GM10266 (cell line): ENCODE measurements at regions not wholly inside any gene's neighbourhood (a gene's known extent, or its start where the extent isn't known, plus 50 kb on each side); places are given as distances from the start of the nearest gene placed in this dataset.

Source experiments
- DNase-seq: peaks from one replicate; pipeline ENCODE4 v3.0.0; 2012; ENCODE audit errors: extremely low spot score
- TF ChIP-seq, protein P1 (sequence below): IDR thresholded peaks from 2 replicates; pipeline ENCODE4 v1.5.1; 2012; ENCODE audit warnings: mild to moderate bottlenecking, low read depth; ENCODE audit not compliant: control insufficient read depth, insufficient read depth; ENCODE audit errors: missing control alignments

DNA sequence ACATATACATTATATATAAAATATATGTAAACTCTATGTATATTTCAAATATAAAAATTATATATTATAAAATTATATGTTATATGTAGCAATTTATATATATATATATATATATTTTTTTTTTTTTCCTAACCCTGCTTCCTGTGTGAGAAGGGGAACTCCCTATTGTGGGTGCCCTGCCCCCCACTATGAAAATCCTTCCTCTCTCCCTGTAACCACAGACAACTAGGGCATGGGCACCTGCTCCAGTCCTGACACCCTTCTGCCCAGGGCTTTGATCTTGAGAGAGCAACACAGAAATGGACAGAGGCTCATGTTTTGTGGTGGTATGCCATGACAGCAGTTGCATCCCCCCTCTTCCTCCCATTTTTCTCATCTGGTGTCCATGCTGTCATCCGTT is 148.7 kb upstream of the IL12B start:
- DNase-seq = no peak
- TF ChIP-seq, protein P1, sequence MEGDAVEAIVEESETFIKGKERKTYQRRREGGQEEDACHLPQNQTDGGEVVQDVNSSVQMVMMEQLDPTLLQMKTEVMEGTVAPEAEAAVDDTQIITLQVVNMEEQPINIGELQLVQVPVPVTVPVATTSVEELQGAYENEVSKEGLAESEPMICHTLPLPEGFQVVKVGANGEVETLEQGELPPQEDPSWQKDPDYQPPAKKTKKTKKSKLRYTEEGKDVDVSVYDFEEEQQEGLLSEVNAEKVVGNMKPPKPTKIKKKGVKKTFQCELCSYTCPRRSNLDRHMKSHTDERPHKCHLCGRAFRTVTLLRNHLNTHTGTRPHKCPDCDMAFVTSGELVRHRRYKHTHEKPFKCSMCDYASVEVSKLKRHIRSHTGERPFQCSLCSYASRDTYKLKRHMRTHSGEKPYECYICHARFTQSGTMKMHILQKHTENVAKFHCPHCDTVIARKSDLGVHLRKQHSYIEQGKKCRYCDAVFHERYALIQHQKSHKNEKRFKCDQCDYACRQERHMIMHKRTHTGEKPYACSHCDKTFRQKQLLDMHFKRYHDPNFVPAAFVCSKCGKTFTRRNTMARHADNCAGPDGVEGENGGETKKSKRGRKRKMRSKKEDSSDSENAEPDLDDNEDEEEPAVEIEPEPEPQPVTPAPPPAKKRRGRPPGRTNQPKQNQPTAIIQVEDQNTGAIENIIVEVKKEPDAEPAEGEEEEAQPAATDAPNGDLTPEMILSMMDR = no peak

GRCh38 chr5:159480849-159481248 is 150.6 kb upstream of the IL12B start:
- no peak for DNase-seq
- TF ChIP-seq, protein P1 = no peak

- no peak for DNase-seq
- TF ChIP-seq, protein P1 = no peak
Observed at GRCh38 chr5:159481751-159482150, 151.5 kb upstream of the IL12B start.

GRCh38 chr5:159486836-159487235 is 156.5 kb upstream of the IL12B start:
- DNase-seq = no peak
- TF ChIP-seq, protein P1 = no peak

DNA sequence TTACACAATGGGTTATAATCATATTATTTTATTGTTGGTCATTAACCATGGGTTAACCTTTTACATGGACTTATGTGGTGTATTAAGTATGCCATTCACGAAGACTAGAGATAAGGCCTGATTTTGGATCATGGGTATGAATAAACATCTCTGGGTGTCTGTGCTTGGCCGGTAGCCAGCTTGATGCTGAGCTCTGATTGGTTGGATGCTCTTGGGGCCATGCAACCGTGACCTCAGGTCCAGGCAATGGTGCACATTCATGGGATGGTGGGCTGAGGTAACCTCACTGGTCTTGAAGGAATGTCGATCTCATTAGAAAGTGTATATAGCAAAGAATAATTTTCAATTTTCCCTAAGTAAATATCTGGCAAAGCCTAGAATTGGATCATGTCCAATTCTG is 158.2 kb upstream of the IL12B start:
- no peak for DNase-seq
- TF ChIP-seq, protein P1 = no peak

- TF ChIP-seq, protein P1 = no peak
- DNase-seq = no peak
Observed at GRCh38 chr5:159489779-159490178, 159.5 kb upstream of the IL12B start.

- no peak for DNase-seq
- TF ChIP-seq, protein P1 = no peak
Observed at GRCh38 chr5:159490507-159490906, 160.2 kb upstream of the IL12B start.
